ENCODE measurements at regions not wholly inside any gene's neighbourhood (a gene's known extent, or its start where the extent isn't known, plus 50 kb on each side); places are given as distances from the start of the nearest gene placed in this dataset.
A peak's percentile ranks its signal among the peaks of the same experiment; 100 is the strongest.

DNA sequence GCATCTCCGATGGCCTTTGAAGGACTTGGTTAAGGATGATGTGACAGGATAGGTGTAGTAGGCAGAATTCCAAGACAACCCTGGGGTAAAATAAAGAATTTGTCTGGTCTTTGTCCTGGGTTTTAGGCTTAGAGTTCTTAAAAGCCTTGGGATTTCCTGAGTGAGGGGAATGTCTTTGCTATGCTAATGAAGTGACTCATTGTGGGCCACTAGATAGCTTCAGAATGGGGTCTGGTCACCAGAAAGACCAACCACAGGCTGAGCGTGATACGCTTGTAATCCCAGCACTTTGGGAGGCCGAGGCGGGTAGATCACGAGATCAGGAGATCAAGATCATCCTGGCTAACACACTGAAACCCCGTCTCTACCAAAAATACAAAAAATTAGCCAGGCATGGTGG, 182.8 kb upstream of the TOX3 start:
- Mint-ChIP-seq H3K4me1 (peaks cover 3% of the 10 kb centered on the region), H3K4me3 (no peak overlapping the region), H3K27ac (no peak overlapping the region), H3K27me3 (ENCODE audit: insufficient read depth, low read depth) (peaks cover 3% of the 10 kb centered on the region), H3K36me3 (peaks cover 2% of the 10 kb centered on the region), H3K9me3 (peaks cover 15% of the 10 kb centered on the region)
- Histone ChIP-seq H3K79me2 (ENCODE audit: low read depth) (no peaks in the 10 kb centered on the region), H3K27ac (no peak overlapping the region), H3K36me3 (no peaks in the 10 kb centered on the region), H3K9ac (no peak overlapping the region), H3K27me3 (no peaks in the 10 kb centered on the region), H3K4me2 (no peak overlapping the region), H2AFZ (replicated peaks) (no peak overlapping the region), H3K4me3 (no peak overlapping the region), H3F3A (ENCODE audit: low read depth) (no peaks in the 10 kb centered on the region), H3K9me3 (ENCODE audit: low read depth) (no peaks in the 10 kb centered on the region), H4K20me1 (ENCODE audit: low read depth) (no peaks in the 10 kb centered on the region), H3K4me1 (no peaks in the 10 kb centered on the region)
- TF ChIP-seq, protein P1, sequence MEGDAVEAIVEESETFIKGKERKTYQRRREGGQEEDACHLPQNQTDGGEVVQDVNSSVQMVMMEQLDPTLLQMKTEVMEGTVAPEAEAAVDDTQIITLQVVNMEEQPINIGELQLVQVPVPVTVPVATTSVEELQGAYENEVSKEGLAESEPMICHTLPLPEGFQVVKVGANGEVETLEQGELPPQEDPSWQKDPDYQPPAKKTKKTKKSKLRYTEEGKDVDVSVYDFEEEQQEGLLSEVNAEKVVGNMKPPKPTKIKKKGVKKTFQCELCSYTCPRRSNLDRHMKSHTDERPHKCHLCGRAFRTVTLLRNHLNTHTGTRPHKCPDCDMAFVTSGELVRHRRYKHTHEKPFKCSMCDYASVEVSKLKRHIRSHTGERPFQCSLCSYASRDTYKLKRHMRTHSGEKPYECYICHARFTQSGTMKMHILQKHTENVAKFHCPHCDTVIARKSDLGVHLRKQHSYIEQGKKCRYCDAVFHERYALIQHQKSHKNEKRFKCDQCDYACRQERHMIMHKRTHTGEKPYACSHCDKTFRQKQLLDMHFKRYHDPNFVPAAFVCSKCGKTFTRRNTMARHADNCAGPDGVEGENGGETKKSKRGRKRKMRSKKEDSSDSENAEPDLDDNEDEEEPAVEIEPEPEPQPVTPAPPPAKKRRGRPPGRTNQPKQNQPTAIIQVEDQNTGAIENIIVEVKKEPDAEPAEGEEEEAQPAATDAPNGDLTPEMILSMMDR (IDR thresholded peaks at IDR 0.05) = no peak
- TF ChIP-seq EZH2phosphoT487 (IDR thresholded peaks at IDR 0.05) (no peak), EZH2 (IDR thresholded peaks at IDR 0.05) (no peak)
- DNase-seq (ENCODE audit: low spot score) = peak; percentile 33

DNA sequence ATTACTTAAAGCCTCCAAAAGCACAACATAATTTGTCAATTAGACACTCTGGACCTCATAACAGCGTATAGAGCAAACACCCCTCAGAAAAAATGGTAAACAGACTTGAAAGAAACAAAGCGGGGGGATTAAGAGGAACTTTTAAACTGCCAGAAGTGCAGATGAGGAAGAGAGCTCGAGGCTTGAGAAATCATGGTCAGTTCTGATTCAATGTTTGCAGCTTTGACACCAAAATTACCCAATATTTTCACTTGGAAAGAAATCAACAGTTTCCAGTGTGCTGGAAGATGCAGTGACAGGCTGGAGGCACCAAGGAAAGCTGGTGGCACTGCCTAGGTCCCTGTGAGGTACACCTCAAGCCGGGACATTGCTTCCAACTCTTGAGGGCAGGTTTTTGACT, 180.9 kb upstream of the TOX3 start:
- Mint-ChIP-seq H3K27me3 (ENCODE audit: insufficient read depth, low read depth) (peaks cover 3% of the 10 kb centered on the region), H3K4me1 (peaks cover 3% of the 10 kb centered on the region), H3K9me3 (peaks cover 15% of the 10 kb centered on the region), H3K27ac (no peak overlapping the region), H3K4me3 (no peak overlapping the region), H3K36me3 (peaks cover 2% of the 10 kb centered on the region)
- Histone ChIP-seq H3K9me3 (ENCODE audit: low read depth) (no peaks in the 10 kb centered on the region), H3K9ac (no peak overlapping the region), H3K4me3 (no peak overlapping the region), H4K20me1 (ENCODE audit: low read depth) (no peaks in the 10 kb centered on the region), H3K27me3 (no peaks in the 10 kb centered on the region), H3K4me1 (no peaks in the 10 kb centered on the region), H2AFZ (replicated peaks) (no peak overlapping the region), H3K27ac (no peak overlapping the region), H3K79me2 (ENCODE audit: low read depth) (no peaks in the 10 kb centered on the region), H3F3A (ENCODE audit: low read depth) (no peaks in the 10 kb centered on the region), H3K4me2 (no peak overlapping the region), H3K36me3 (no peaks in the 10 kb centered on the region)
- no peak for DNase-seq (ENCODE audit: low spot score)
- TF ChIP-seq EZH2 (IDR thresholded peaks at IDR 0.05) (no peak), EZH2phosphoT487 (IDR thresholded peaks at IDR 0.05) (no peak)
- TF ChIP-seq, protein P1 (IDR thresholded peaks at IDR 0.05) = no peak

DNA sequence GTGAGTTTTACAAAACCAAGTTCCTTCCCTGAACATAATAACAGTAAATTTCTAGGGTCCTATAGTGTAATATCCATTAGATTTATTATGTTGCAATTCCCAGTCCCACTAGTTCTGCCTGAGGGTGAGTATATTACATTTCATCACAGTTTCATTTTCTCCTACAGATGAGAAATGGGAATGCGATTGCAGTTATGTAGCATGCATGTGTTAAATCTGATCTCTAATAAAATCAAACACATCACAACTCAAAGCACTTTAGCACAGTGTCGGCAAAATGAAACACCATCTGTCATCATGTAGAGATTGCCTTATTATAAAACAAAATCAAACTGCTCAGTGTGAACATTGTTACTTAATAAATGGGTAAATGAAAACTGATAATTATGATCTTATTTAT, 180.5 kb upstream of the TOX3 start:
- Histone ChIP-seq H3K27ac (no peak overlapping the region), H3K36me3 (no peaks in the 10 kb centered on the region), H3K4me1 (no peaks in the 10 kb centered on the region), H2AFZ (replicated peaks) (no peak overlapping the region), H3K9ac (no peak overlapping the region), H3F3A (ENCODE audit: low read depth) (no peaks in the 10 kb centered on the region), H4K20me1 (ENCODE audit: low read depth) (no peaks in the 10 kb centered on the region), H3K4me3 (no peak overlapping the region), H3K79me2 (ENCODE audit: low read depth) (no peaks in the 10 kb centered on the region), H3K9me3 (ENCODE audit: low read depth) (no peaks in the 10 kb centered on the region), H3K4me2 (no peak overlapping the region), H3K27me3 (no peaks in the 10 kb centered on the region)
- H3K36me3 Mint-ChIP-seq = peaks cover 2% of the 10 kb centered on the region
- TF ChIP-seq EZH2 (IDR thresholded peaks at IDR 0.05) = no peak
- no peak overlapping the region for H3K27ac Mint-ChIP-seq
- no peaks in the 10 kb centered on the region for H3K27me3 Mint-ChIP-seq (ENCODE audit: insufficient read depth, low read depth)
- DNase-seq (ENCODE audit: low spot score) = no peak
- H3K4me1 Mint-ChIP-seq = peaks cover 3% of the 10 kb centered on the region
- H3K9me3 Mint-ChIP-seq = peaks cover 13% of the 10 kb centered on the region
- H3K4me3 Mint-ChIP-seq = no peak overlapping the region

DNA sequence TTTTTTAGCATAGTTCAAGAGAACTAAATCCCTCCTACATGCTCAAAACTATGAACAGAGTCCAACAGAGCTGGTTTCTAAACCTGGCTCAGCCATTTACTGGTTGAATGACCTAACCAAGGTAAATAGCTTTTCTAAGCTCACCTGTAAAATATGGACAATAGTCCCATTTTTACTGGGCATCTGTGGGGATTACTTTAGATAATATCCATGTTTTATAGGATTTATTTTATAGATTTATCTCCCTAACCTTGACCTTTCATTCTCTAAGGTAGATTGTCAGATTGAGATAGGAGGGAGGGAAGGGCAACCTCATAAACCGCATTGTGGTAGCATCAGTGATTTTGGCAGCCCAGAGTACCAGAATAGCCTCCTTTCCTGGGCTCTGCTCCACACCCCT, 178.5 kb upstream of the TOX3 start:
- Histone ChIP-seq H3K36me3 (no peaks in the 10 kb centered on the region), H3K9ac (no peak overlapping the region), H3K9me3 (ENCODE audit: low read depth) (no peaks in the 10 kb centered on the region), H2AFZ (replicated peaks) (no peak overlapping the region), H3K27ac (no peak overlapping the region), H3K79me2 (ENCODE audit: low read depth) (no peaks in the 10 kb centered on the region), H4K20me1 (ENCODE audit: low read depth) (no peaks in the 10 kb centered on the region), H3K4me1 (no peaks in the 10 kb centered on the region), H3K4me3 (no peak overlapping the region), H3K27me3 (no peaks in the 10 kb centered on the region), H3K4me2 (no peak overlapping the region), H3F3A (ENCODE audit: low read depth) (no peaks in the 10 kb centered on the region)
- no peaks in the 10 kb centered on the region for H3K36me3 Mint-ChIP-seq
- no peak for DNase-seq (ENCODE audit: low spot score)
- peaks cover 5% of the 10 kb centered on the region for H3K4me1 Mint-ChIP-seq
- no peaks in the 10 kb centered on the region for H3K27me3 Mint-ChIP-seq (ENCODE audit: insufficient read depth, low read depth)
- peaks cover 10% of the 10 kb centered on the region for H3K9me3 Mint-ChIP-seq
- no peak overlapping the region for H3K4me3 Mint-ChIP-seq
- no peak overlapping the region for H3K27ac Mint-ChIP-seq
- TF ChIP-seq, protein P1 (IDR thresholded peaks at IDR 0.05) = no peak
- TF ChIP-seq EZH2phosphoT487 (IDR thresholded peaks at IDR 0.05) = no peak
- TF ChIP-seq EZH2 (IDR thresholded peaks at IDR 0.05) = no peak

Data from neural progenitor cell (in vitro differentiated cells).